Vagina (tissue), 2 donors: ENCODE measurements at regions not wholly inside any gene's neighbourhood (a gene's known extent, or its start where the extent isn't known, plus 50 kb on each side); places are given as distances from the start of the nearest gene placed in this dataset.

Experiments
- POLR2A ChIP-seq, 2 donors: fragments of 450-650 bp; IDR thresholded peaks; one replicate each; pipeline ENCODE4 v1.6.1; 2017; ENCODE audit warnings: antibody characterized with exemption in 2 of 2, mild to moderate bottlenecking in 2 of 2, moderate library complexity in 2 of 2
- POLR2AphosphoS5 ChIP-seq, 2 donors: sonication (generic); formaldehyde crosslinking; IDR thresholded peaks; one replicate each; pipeline ENCODE4 v1.9.0; 2017; ENCODE audit warnings: antibody characterized with exemption in 2 of 2, mild to moderate bottlenecking in 2 of 2, low read depth in 1 of 2; ENCODE audit not compliant: insufficient read depth in 1 of 2
- TF ChIP-seq, protein P1 (sequence below), 3 experiments: fragments of 450-650 bp in 2 of 3; fragments of 200-600 bp in 1 of 3; sonication (generic) in 1 of 3; IDR thresholded peaks; one replicate each; pipeline ENCODE4 v1.5.1; 2017 to 2019; ENCODE audit warnings: antibody characterized with exemption in 3 of 3, mild to moderate bottlenecking in 2 of 3, moderate library complexity in 2 of 3

DNA sequence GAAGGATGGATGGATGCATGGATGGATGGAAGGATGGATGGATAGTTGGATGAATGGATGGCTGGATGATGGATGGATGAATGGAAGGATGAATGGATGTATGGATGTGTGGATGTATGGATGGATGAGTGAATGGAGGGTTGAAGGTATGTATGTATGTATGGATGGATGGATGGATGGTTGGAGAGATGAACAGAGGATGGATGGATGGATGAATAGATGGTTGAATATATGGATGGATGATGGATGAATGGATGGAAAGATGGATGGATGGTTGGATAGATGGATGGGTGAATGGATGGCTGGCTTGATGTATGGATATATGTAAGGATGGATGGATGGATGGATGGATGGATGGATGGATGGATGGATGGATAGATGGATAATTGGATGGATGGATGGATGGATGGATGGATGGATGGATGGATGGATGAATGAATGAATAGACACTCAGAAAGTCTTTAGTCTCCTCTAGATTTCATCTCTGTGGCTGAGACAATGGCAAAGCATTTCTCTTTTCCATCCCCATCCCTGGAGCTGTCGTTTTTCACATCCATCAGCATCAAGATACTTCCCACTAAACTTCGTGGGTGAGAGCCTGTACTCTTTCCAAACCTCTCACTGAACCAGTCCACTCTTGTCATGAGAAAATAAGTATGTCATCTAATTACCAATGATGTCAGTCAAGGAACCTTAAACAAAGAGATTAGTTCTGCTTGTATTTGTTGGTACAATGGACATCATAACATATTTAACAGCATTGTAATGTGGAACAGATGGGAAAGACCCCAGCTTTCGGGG is 74.8 kb upstream of the CLMN start:
- TF ChIP-seq, protein P1, sequence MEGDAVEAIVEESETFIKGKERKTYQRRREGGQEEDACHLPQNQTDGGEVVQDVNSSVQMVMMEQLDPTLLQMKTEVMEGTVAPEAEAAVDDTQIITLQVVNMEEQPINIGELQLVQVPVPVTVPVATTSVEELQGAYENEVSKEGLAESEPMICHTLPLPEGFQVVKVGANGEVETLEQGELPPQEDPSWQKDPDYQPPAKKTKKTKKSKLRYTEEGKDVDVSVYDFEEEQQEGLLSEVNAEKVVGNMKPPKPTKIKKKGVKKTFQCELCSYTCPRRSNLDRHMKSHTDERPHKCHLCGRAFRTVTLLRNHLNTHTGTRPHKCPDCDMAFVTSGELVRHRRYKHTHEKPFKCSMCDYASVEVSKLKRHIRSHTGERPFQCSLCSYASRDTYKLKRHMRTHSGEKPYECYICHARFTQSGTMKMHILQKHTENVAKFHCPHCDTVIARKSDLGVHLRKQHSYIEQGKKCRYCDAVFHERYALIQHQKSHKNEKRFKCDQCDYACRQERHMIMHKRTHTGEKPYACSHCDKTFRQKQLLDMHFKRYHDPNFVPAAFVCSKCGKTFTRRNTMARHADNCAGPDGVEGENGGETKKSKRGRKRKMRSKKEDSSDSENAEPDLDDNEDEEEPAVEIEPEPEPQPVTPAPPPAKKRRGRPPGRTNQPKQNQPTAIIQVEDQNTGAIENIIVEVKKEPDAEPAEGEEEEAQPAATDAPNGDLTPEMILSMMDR (IDR thresholded peaks at IDR 0.05) = no peak
- TF ChIP-seq POLR2A (IDR thresholded peaks at IDR 0.05) = no peak
- no peak for TF ChIP-seq POLR2AphosphoS5 (IDR thresholded peaks at IDR 0.05; ENCODE audit: insufficient read depth in 1 of 2, low read depth in 1 of 2)
